ENCODE measurements at regions not wholly inside any gene's neighbourhood (a gene's known extent, or its start where the extent isn't known, plus 50 kb on each side); places are given as distances from the start of the nearest gene placed in this dataset.

DNA sequence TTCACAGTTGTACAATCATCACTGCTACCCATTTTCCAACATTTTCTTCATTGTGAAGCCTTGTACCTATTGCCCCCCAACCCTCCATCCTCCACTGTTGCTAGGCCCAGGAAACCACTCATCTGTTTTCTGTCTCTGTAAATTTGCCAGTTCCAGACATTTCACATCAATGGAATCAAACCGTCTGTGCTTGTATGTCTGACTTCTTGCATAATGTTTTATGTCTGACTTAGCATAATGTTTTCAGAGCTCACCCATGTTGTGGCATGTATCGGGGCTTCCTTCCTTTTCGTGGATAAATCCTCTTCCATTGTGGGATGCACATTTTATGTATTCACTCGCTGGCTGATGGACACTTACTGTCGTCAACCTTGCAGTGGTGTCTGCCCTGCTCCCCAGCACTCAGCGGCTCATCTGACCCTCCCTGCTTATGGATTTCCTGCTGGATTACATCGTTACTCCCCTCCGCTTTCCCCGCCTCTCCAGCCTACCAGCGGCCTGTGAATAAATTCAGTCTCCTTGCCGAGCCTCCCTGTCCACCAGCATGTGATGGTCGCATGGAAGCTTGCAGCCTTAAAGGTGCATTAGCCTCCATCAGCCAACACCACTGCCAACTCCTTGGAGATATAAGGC, 727.6 kb upstream of the TMEM132C start:
- no peak for DNase-seq (ENCODE audit: low spot score)
- Mint-ChIP-seq H3K36me3 (peaks cover 8% of the 10 kb centered on the region), H3K4me3 (no peak overlapping the region), H3K4me1 (peaks cover 28% of the 10 kb centered on the region), H3K27me3 (ENCODE audit: low read depth) (peaks cover 3% of the 10 kb centered on the region; the same call in 1 of the 2 replicates), H3K27ac (no peak overlapping the region), H3K9me3 (peaks cover 55% of the 10 kb centered on the region)
- CTCF ChIA-PET = interaction anchor here (2.0 kb wide), 1 partner anchor 20 kb away, joined by 6 read pairs; no protein-coding TSS in a partner anchor
- TF ChIP-seq, protein P1, sequence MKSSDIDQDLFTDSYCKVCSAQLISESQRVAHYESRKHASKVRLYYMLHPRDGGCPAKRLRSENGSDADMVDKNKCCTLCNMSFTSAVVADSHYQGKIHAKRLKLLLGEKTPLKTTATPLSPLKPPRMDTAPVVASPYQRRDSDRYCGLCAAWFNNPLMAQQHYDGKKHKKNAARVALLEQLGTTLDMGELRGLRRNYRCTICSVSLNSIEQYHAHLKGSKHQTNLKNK (CRISPR knock-in tag; IDR thresholded peaks at IDR 0.05) = no peak
- no peak for TF ChIP-seq FOXK1 (CRISPR knock-in tag; IDR thresholded peaks at IDR 0.05)
- POLR2A ChIA-PET = no interaction called here
- ATAC-seq = peak; percentile 51

DNA sequence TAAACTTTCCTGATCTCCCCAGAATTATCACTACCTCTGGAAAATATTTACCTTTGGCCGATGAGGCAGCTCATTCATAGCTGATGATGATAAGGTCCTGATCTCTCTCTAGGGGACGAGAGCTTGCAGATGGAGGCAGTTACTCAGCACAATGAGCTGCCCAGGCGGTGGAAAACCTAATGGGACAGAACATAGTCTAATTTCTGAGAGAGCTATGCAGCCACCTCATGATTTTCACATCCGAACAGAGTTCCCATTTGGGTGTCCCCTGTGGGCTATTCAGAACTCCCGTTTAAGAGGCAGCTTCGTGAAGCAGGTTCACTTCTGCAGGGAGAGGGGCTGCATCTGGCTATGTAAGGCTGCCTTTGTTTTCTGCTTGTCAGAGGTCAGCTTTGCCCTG, 724.6 kb upstream of the TMEM132C start:
- no peak for DNase-seq (ENCODE audit: low spot score)
- ChIA-PET CTCF (interaction anchor here (1.1 kb wide), 1 partner anchor 17 kb away, joined by 3 read pairs; no protein-coding TSS in a partner anchor), POLR2A (no interaction called here)
- Mint-ChIP-seq H3K9me3 (peaks cover 39% of the 10 kb centered on the region), H3K27ac (no peak overlapping the region), H3K27me3 (ENCODE audit: low read depth) (peaks cover 3% of the 10 kb centered on the region; the same call in 1 of the 2 replicates), H3K4me3 (no peak overlapping the region), H3K4me1 (peaks cover 18% of the 10 kb centered on the region), H3K36me3 (no peaks in the 10 kb centered on the region)
- TF ChIP-seq KAT7 (CRISPR knock-in tag; IDR thresholded peaks at IDR 0.05; ENCODE audit: borderline replicate concordance) = no peak
- TF ChIP-seq, protein P2, sequence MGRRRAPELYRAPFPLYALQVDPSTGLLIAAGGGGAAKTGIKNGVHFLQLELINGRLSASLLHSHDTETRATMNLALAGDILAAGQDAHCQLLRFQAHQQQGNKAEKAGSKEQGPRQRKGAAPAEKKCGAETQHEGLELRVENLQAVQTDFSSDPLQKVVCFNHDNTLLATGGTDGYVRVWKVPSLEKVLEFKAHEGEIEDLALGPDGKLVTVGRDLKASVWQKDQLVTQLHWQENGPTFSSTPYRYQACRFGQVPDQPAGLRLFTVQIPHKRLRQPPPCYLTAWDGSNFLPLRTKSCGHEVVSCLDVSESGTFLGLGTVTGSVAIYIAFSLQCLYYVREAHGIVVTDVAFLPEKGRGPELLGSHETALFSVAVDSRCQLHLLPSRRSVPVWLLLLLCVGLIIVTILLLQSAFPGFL (CRISPR knock-in tag; IDR thresholded peaks at IDR 0.05; ENCODE audit: borderline replicate concordance) = no peak
- no peak for TF ChIP-seq ZNF219 (CRISPR knock-in tag; IDR thresholded peaks at IDR 0.05; ENCODE audit: borderline replicate concordance)
- no peak for TF ChIP-seq TEAD4 (CRISPR knock-in tag; IDR thresholded peaks at IDR 0.05)
- TF ChIP-seq, protein P3, sequence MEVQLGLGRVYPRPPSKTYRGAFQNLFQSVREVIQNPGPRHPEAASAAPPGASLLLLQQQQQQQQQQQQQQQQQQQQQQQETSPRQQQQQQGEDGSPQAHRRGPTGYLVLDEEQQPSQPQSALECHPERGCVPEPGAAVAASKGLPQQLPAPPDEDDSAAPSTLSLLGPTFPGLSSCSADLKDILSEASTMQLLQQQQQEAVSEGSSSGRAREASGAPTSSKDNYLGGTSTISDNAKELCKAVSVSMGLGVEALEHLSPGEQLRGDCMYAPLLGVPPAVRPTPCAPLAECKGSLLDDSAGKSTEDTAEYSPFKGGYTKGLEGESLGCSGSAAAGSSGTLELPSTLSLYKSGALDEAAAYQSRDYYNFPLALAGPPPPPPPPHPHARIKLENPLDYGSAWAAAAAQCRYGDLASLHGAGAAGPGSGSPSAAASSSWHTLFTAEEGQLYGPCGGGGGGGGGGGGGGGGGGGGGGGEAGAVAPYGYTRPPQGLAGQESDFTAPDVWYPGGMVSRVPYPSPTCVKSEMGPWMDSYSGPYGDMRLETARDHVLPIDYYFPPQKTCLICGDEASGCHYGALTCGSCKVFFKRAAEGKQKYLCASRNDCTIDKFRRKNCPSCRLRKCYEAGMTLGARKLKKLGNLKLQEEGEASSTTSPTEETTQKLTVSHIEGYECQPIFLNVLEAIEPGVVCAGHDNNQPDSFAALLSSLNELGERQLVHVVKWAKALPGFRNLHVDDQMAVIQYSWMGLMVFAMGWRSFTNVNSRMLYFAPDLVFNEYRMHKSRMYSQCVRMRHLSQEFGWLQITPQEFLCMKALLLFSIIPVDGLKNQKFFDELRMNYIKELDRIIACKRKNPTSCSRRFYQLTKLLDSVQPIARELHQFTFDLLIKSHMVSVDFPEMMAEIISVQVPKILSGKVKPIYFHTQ (CRISPR knock-in tag; IDR thresholded peaks at IDR 0.05) = no peak
- TF ChIP-seq CBFB (CRISPR knock-in tag; IDR thresholded peaks at IDR 0.05; ENCODE audit: low read depth) = no peak
- TF ChIP-seq FOXK1 (CRISPR knock-in tag; IDR thresholded peaks at IDR 0.05) = no peak
- no peak for ATAC-seq

DNA sequence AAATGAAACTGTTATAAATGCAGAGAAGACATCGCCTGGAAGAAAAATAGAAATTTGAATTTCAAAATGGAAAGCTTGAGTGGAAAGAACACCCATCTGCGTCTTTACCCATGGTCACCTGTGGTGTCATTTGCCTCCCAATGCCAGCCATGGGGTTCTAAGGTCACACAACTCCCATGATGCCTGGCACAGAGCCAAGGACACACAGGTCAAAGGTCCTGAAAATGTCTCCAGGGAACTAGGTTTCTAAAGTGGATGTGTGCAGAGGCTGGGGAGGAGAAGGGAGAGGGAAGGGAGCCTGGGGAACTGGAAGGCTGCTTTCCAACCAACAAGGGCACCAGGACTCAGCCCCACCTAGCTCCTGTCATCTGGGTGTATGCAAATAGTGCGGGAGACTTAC, 724.0 kb upstream of the TMEM132C start:
- CTCF ChIA-PET = interaction anchor here (1.1 kb wide), 1 partner anchor 17 kb away, joined by 3 read pairs; no protein-coding TSS in a partner anchor
- H3K36me3 Mint-ChIP-seq = no peaks in the 10 kb centered on the region

More for the DNA sequence above, 724.0 kb upstream of the TMEM132C start:
- Mint-ChIP-seq H3K4me1 (peaks cover 21% of the 10 kb centered on the region), H3K27ac (no peak overlapping the region), H3K9me3 (peaks cover 39% of the 10 kb centered on the region), H3K27me3 (ENCODE audit: low read depth) (peaks cover 3% of the 10 kb centered on the region; the same call in 1 of the 2 replicates), H3K4me3 (no peak overlapping the region)
- POLR2A ChIA-PET = no interaction called here
- ATAC-seq (no peak), DNase-seq (ENCODE audit: low spot score) (no peak)
- TF ChIP-seq, protein P4, sequence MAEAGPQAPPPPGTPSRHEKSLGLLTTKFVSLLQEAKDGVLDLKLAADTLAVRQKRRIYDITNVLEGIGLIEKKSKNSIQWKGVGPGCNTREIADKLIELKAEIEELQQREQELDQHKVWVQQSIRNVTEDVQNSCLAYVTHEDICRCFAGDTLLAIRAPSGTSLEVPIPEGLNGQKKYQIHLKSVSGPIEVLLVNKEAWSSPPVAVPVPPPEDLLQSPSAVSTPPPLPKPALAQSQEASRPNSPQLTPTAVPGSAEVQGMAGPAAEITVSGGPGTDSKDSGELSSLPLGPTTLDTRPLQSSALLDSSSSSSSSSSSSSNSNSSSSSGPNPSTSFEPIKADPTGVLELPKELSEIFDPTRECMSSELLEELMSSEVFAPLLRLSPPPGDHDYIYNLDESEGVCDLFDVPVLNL (CRISPR knock-in tag; IDR thresholded peaks at IDR 0.05; ENCODE audit: borderline replicate concordance, low read depth) = no peak
- no peak for TF ChIP-seq PRRX2 (CRISPR knock-in tag; IDR thresholded peaks at IDR 0.05)
- TF ChIP-seq ZNF263 (CRISPR knock-in tag; IDR thresholded peaks at IDR 0.05; ENCODE audit: low read depth) = no peak
- TF ChIP-seq TP53 (CRISPR knock-in tag; IDR thresholded peaks at IDR 0.05) = no peak
- TF ChIP-seq ZNF121 (CRISPR knock-in tag; IDR thresholded peaks at IDR 0.05) = no peak
- TF ChIP-seq FOXJ3 (CRISPR knock-in tag; IDR thresholded peaks at IDR 0.05; ENCODE audit: borderline replicate concordance) = no peak
- no peak for TF ChIP-seq KAT7 (CRISPR knock-in tag; IDR thresholded peaks at IDR 0.05; ENCODE audit: borderline replicate concordance)
- TF ChIP-seq, protein P5, sequence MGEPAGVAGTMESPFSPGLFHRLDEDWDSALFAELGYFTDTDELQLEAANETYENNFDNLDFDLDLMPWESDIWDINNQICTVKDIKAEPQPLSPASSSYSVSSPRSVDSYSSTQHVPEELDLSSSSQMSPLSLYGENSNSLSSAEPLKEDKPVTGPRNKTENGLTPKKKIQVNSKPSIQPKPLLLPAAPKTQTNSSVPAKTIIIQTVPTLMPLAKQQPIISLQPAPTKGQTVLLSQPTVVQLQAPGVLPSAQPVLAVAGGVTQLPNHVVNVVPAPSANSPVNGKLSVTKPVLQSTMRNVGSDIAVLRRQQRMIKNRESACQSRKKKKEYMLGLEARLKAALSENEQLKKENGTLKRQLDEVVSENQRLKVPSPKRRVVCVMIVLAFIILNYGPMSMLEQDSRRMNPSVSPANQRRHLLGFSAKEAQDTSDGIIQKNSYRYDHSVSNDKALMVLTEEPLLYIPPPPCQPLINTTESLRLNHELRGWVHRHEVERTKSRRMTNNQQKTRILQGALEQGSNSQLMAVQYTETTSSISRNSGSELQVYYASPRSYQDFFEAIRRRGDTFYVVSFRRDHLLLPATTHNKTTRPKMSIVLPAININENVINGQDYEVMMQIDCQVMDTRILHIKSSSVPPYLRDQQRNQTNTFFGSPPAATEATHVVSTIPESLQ (CRISPR knock-in tag; IDR thresholded peaks at IDR 0.05) = no peak
- no peak for TF ChIP-seq MYBL2 (CRISPR knock-in tag; IDR thresholded peaks at IDR 0.05)
